ENCODE measurements at regions not wholly inside any gene's neighbourhood (a gene's known extent, or its start where the extent isn't known, plus 50 kb on each side); places are given as distances from the start of the nearest gene placed in this dataset.

GRCh38 chr2:180759631-180760030 lies 220.8 kb upstream of the UBE2E3 start:
- no TSS peak for BruUV-seq (replicated peaks)
- H3K4me1 ChIP-seq (ENCODE audit: control insufficient read depth in 1 of 2, insufficient read depth in 2 of 2, low read length in 2 of 2) = peaks cover 0 to 11% of the 10 kb centered on the region in 2 experiments; a peak in 2 of 4 replicates
- POLR2A ChIA-PET = no interaction called here
- CTCF ChIA-PET = no interaction called here
- ATAC-seq = no peak
- H3K79me2 ChIP-seq (ENCODE audit: insufficient read depth, low read length) = no peaks in the 10 kb centered on the region
- H3K9me2 ChIP-seq (ENCODE audit: insufficient read depth) = no peaks in the 10 kb centered on the region
- DNase-seq (ENCODE audit: low read depth, low spot score) = no peak
- H3K9ac ChIP-seq (ENCODE audit: low read length) = no peak overlapping the region
- RAD21 ChIA-PET (ENCODE audit: low non-redundant PET in 1 of 2, low total read pairs in 2 of 2, uncharacterized antibody in 2 of 2, unreplicated experiment in 2 of 2) = no interaction called here
- no peak overlapping the region for H3K4me3 ChIP-seq (replicated peaks in 1 of 2; ENCODE audit: low read depth in 1 of 2, low read length in 2 of 2)
- H3K36me3 ChIP-seq (ENCODE audit: control insufficient read depth in 1 of 2, insufficient read depth in 2 of 2, low read length in 2 of 2) = no peaks in the 10 kb centered on the region
- no peaks in the 10 kb centered on the region for H3K9me3 ChIP-seq (ENCODE audit: control insufficient read depth in 1 of 2, insufficient read depth in 1 of 2, low read depth in 1 of 2, low read length in 2 of 2)
- intact Hi-C loops (cut with micrococcal nuclease) = no loop called here
- no peak overlapping the region for H2AFZ ChIP-seq (ENCODE audit: low read depth, low read length, poor library complexity, severe bottlenecking)
- no peak overlapping the region for H3K27ac ChIP-seq (ENCODE audit: low read depth, low read length)
- H4K20me1 ChIP-seq (ENCODE audit: insufficient read depth) = no peaks in the 10 kb centered on the region
- H3K27me3 ChIP-seq (ENCODE audit: insufficient read depth, low read length) = no peaks in the 10 kb centered on the region
- no peak overlapping the region for H3K4me2 ChIP-seq (ENCODE audit: low read length)
- TF ChIP-seq CBX3 (IDR thresholded peaks at IDR 0.05; ENCODE audit: low read depth) (no peak), POLR2AphosphoS5 (IDR thresholded peaks at IDR 0.05; ENCODE audit: low read depth, low read length) (no peak)

- H3K9me3 ChIP-seq (ENCODE audit: control insufficient read depth in 1 of 2, insufficient read depth in 1 of 2, low read depth in 1 of 2, low read length in 2 of 2) = no peaks in the 10 kb centered on the region
- DNase-seq (ENCODE audit: low read depth, low spot score) = no peak
- no peak overlapping the region for H2AFZ ChIP-seq (ENCODE audit: low read depth, low read length, poor library complexity, severe bottlenecking)
- ChIA-PET POLR2A (no interaction called here), CTCF (no interaction called here), RAD21 (ENCODE audit: low non-redundant PET in 1 of 2, low total read pairs in 2 of 2, uncharacterized antibody in 2 of 2, unreplicated experiment in 2 of 2) (no interaction called here)
- H3K27me3 ChIP-seq (ENCODE audit: insufficient read depth, low read length) = no peaks in the 10 kb centered on the region
- no peaks in the 10 kb centered on the region for H3K36me3 ChIP-seq (ENCODE audit: control insufficient read depth in 1 of 2, insufficient read depth in 2 of 2, low read length in 2 of 2)
- TF ChIP-seq SRF (IDR thresholded peaks at IDR 0.05; ENCODE audit: low read depth) = no peak
- no peak for TF ChIP-seq POLR2AphosphoS5 (IDR thresholded peaks at IDR 0.05; ENCODE audit: low read depth, low read length)
- TF ChIP-seq CTCF (IDR thresholded peaks at IDR 0.05 in 2 of 3, conservative IDR thresholded peaks at IDR 0.05 in 1 of 3; ENCODE audit: borderline replicate concordance in 1 of 3, insufficient read depth in 1 of 3, low read depth in 2 of 3, low read length in 2 of 3) = no peak
- no peak for TF ChIP-seq RAD21 (IDR thresholded peaks at IDR 0.05; ENCODE audit: low read depth)
- TF ChIP-seq ELF1 (IDR thresholded peaks at IDR 0.05; ENCODE audit: borderline replicate concordance, low read depth) = no peak
- TF ChIP-seq EZH2phosphoT487 (IDR thresholded peaks at IDR 0.05; ENCODE audit: borderline replicate concordance) = no peak
- no peak for TF ChIP-seq POLR2A (IDR thresholded peaks at IDR 0.05; ENCODE audit: borderline replicate concordance, extremely low read depth, insufficient read depth, insufficient read length)
- no peak for TF ChIP-seq TCF7L2 (IDR thresholded peaks at IDR 0.05; ENCODE audit: borderline replicate concordance, extremely low read depth, insufficient read depth, insufficient read length)
- TF ChIP-seq JUND (IDR thresholded peaks at IDR 0.05) = no peak
- no peak for TF ChIP-seq EGR1 (IDR thresholded peaks at IDR 0.05; ENCODE audit: low read depth)
- no peak for TF ChIP-seq REST (IDR thresholded peaks at IDR 0.05; ENCODE audit: low read depth)
- no peak for TF ChIP-seq ATF3 (IDR thresholded peaks at IDR 0.05)
- H3K4me2 ChIP-seq (ENCODE audit: low read length) = no peak overlapping the region
- no peaks in the 10 kb centered on the region for H3K9me2 ChIP-seq (ENCODE audit: insufficient read depth)
- H3K27ac ChIP-seq (ENCODE audit: low read depth, low read length) = no peak overlapping the region
- no peak overlapping the region for H3K4me3 ChIP-seq (replicated peaks in 1 of 2; ENCODE audit: low read depth in 1 of 2, low read length in 2 of 2)
- no peaks in the 10 kb centered on the region for H4K20me1 ChIP-seq (ENCODE audit: insufficient read depth)
- intact Hi-C loops (cut with micrococcal nuclease) = no loop called here
- H3K9ac ChIP-seq (ENCODE audit: low read length) = no peak overlapping the region
- no peaks in the 10 kb centered on the region for H3K4me1 ChIP-seq (ENCODE audit: control insufficient read depth in 1 of 2, insufficient read depth in 2 of 2, low read length in 2 of 2)
- no TSS peak for BruUV-seq (replicated peaks)
- no peaks in the 10 kb centered on the region for H3K79me2 ChIP-seq (ENCODE audit: insufficient read depth, low read length)
- ATAC-seq = no peak
Measured at GRCh38 chr2:180753809-180754761, 226.3 kb upstream of the UBE2E3 start.
